ENCODE measurements at regions not wholly inside any gene's neighbourhood (a gene's known extent, or its start where the extent isn't known, plus 50 kb on each side); places are given as distances from the start of the nearest gene placed in this dataset.

- DNase-seq (ENCODE audit: low spot score), result no peak
Observed at GRCh38 chr6:4324746-4325145, 189.4 kb upstream of the ECI2 start.

GRCh38 chr6:4323322-4323721, 187.9 kb upstream of the ECI2 start:
- no peak for DNase-seq (ENCODE audit: low spot score)

- DNase-seq (ENCODE audit: low spot score), result no peak
Observed at GRCh38 chr6:4322846-4323309, 187.5 kb upstream of the ECI2 start.

- no peak for DNase-seq (ENCODE audit: low spot score)
Observed at GRCh38 chr6:4322134-4322845, 186.9 kb upstream of the ECI2 start.

GRCh38 chr6:4320860-4321259, 185.5 kb upstream of the ECI2 start:
- no peak for DNase-seq (ENCODE audit: low spot score)

GRCh38 chr6:4319981-4320683, 184.8 kb upstream of the ECI2 start:
- no peak for DNase-seq (ENCODE audit: low spot score)

- DNase-seq (ENCODE audit: low spot score), result no peak
Observed at GRCh38 chr6:4318321-4318720, 182.9 kb upstream of the ECI2 start.

- DNase-seq (ENCODE audit: low spot score), result no peak
Observed at GRCh38 chr6:4316867-4317400, 181.6 kb upstream of the ECI2 start.

- DNase-seq (ENCODE audit: low spot score), result no peak
Observed at GRCh38 chr6:4314201-4314707, 178.9 kb upstream of the ECI2 start.

- DNase-seq (ENCODE audit: low spot score), result no peak
Observed at GRCh38 chr6:4313044-4313686, 177.8 kb upstream of the ECI2 start.

- DNase-seq (ENCODE audit: low spot score), result no peak
Observed at GRCh38 chr6:4311976-4312860, 176.8 kb upstream of the ECI2 start.

GRCh38 chr6:4309540-4309939, 174.2 kb upstream of the ECI2 start:
- DNase-seq (ENCODE audit: low spot score), result no peak

- DNase-seq (ENCODE audit: low spot score), result no peak
Observed at GRCh38 chr6:4308364-4308763, 173.0 kb upstream of the ECI2 start.

GRCh38 chr6:4304927-4305455, 169.6 kb upstream of the ECI2 start:
- no peak for DNase-seq (ENCODE audit: low spot score)

- no peak for DNase-seq (ENCODE audit: low spot score)
Observed at GRCh38 chr6:4303638-4304037, 168.3 kb upstream of the ECI2 start.

GRCh38 chr6:4302524-4302923, 167.1 kb upstream of the ECI2 start:
- no peak for DNase-seq (ENCODE audit: low spot score)

- no peak for DNase-seq (ENCODE audit: low spot score)
Observed at GRCh38 chr6:4301871-4302270, 166.5 kb upstream of the ECI2 start.

GRCh38 chr6:4300917-4301316, 165.5 kb upstream of the ECI2 start:
- DNase-seq (ENCODE audit: low spot score), result no peak

GRCh38 chr6:4299476-4299875, 164.1 kb upstream of the ECI2 start:
- DNase-seq (ENCODE audit: low spot score), result no peak

- DNase-seq (ENCODE audit: low spot score), result peak; percentile 12
Observed at GRCh38 chr6:4297348-4297747, 162.0 kb upstream of the ECI2 start.

- peak; percentile 20 for DNase-seq (ENCODE audit: low spot score)
Observed at GRCh38 chr6:4296552-4296951, 161.2 kb upstream of the ECI2 start.

Data from ecto neural progenitor cell (in vitro differentiated cells).